GM12875 (cell line): ENCODE measurements at regions not wholly inside any gene's neighbourhood (a gene's known extent, or its start where the extent isn't known, plus 50 kb on each side); places are given as distances from the start of the nearest gene placed in this dataset.

Experiments
- H3K4me3 ChIP-seq: one replicate; pipeline ENCODE4 v1.5.1; 2011; ENCODE audit warnings: low read depth, low read length, control low read depth
- TF ChIP-seq, protein P1 (sequence below): IDR thresholded peaks from 2 replicates; pipeline ENCODE4 v1.5.1; 2011; ENCODE audit warnings: low read depth, mild to moderate bottlenecking, control low read depth, inconsistent platforms, low read length, moderate library complexity, borderline replicate concordance; ENCODE audit not compliant: insufficient read depth

DNA sequence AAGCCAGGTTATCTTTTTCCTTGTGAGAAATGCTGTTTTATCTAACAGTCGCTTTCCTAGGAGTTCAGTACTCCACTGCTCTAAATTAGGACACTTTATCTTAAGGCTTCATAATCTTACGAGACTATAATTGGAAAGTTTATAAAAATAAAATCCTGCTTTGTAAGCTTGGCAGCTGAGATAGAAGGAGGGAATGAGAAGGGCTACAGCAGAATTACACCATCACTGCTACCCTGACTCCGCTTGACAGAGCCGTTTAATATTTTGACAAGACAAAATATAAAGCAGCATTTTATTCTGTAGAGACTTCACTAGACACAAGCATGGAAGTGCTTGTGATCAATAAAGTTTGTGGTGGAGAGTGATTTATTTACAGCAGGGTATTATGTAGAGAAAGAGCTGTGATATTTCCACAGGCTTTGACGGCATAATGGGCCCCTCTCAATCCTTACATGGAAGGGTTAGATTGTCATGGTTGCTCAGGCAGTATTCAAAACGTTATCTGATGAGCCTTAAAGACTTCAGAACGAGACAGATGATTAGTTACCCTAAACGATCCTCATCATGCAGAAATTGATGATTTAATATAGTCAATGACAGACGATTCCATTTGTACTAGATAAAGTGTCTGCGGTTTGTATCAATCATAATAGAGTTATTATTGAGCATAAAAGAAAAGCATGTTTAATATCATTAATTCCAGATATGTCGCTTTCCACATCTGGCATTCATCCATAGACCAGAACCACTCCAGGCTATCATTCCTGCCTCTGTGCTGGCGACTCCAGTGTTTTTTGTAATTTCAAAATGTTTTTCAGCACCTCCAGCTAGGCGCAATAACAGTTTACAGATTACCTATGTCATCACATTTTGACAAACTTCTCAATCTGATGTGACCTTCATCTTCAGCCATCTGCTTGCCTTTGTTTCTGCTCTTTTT, 242.2 kb downstream of the FIGN start:
- TF ChIP-seq, protein P1, sequence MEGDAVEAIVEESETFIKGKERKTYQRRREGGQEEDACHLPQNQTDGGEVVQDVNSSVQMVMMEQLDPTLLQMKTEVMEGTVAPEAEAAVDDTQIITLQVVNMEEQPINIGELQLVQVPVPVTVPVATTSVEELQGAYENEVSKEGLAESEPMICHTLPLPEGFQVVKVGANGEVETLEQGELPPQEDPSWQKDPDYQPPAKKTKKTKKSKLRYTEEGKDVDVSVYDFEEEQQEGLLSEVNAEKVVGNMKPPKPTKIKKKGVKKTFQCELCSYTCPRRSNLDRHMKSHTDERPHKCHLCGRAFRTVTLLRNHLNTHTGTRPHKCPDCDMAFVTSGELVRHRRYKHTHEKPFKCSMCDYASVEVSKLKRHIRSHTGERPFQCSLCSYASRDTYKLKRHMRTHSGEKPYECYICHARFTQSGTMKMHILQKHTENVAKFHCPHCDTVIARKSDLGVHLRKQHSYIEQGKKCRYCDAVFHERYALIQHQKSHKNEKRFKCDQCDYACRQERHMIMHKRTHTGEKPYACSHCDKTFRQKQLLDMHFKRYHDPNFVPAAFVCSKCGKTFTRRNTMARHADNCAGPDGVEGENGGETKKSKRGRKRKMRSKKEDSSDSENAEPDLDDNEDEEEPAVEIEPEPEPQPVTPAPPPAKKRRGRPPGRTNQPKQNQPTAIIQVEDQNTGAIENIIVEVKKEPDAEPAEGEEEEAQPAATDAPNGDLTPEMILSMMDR = no peak
- no peak overlapping the region for H3K4me3 ChIP-seq

DNA sequence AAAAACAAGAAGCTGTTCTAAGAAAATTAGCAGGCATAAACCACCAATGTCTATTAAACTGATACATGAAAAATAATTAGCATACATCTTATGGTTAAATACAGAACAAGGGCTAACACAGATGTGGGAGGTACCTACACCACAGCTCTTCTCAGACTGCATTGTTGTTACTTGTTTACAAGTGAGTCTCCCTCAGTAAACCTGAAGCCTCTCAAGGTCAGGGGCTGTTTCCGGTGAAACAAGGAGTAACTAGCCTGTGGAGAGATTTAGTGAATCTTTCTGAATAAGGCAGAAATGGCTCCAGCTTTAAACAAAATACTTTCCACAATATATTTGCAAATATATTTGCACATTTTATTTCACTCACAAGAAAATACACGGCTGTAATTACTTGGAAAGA, 244.0 kb downstream of the FIGN start:
- no peak overlapping the region for H3K4me3 ChIP-seq
- TF ChIP-seq, protein P1 = no peak

DNA sequence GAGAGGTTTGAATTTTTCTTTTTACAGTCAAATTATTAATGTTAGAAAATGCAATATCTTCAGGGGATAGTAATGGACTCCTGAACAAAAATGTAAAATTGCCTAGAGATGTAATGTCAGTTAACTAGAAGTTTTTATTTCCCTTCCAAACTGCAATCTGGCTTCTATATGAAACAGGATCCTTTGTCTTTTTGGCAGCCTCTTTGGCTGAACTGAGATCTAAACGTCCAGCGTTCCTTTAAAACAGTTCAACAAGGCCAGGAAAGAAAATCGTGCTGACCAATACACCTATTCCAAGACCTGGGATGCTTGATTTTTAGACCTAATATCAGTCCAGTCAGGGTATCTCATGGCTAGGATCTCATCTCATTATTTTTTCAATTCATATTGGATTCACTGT, 245.5 kb downstream of the FIGN start:
- TF ChIP-seq, protein P1 = no peak

DNA sequence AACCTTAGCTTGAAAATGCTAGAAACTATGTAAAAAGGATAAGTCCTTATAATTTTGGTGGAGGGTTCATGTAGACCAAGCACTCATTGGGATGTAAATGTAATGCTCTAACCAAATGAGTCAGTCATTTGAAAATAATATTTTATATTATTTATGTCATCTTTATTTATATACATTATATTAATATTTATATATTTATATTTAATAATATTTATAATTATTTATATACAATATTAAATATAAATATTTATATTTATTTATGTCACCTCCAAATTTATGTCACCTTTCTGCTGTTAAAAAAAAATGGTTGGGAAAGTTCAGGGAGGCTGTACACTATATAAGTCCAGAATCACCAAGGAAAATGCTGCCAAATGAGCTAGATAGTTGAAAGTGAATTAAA, 254.3 kb downstream of the FIGN start:
- no peak overlapping the region for H3K4me3 ChIP-seq
- TF ChIP-seq, protein P1 = no peak

More for the DNA sequence above, 245.5 kb downstream of the FIGN start:
- no peak overlapping the region for H3K4me3 ChIP-seq

DNA sequence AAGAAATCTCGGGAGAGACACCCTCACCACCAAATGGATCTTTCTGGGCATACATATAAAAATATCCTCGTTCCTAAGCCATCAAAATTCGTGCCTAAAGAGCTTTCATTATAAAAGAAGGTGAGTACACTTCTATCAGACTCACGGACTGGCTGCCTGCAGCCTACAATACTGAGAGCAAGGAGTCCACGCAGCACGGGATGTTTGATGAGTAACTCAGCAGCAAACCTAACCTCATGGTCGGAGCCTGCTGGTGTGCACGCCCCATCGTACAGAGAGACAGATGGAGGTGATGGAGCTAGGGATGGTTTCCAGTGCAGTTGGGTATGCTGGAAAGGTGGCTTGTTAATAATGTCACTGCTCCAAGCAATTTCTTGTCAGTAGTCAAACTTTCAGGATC, 256.2 kb downstream of the FIGN start:
- no peak overlapping the region for H3K4me3 ChIP-seq
- TF ChIP-seq, protein P1 = no peak

DNA sequence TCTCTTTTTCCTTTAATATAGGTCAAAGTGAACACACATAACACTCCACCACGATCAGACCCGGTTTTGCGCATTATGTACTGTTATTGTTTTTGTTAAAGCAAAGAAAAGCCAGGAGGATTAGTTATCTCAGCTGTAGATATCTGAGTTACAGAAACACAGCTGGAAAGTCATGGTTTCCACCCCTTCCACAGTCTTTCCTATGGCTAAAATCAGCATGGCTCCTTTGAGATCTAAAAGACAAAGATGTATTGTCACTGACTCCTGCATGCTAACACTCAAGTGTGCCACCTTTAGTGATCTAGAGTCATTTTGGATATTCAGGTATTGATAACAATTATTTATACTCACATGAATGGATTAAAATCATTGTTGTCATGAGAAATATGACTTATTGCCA, 260.0 kb downstream of the FIGN start:
- TF ChIP-seq, protein P1 = no peak
- H3K4me3 ChIP-seq = no peak overlapping the region

DNA sequence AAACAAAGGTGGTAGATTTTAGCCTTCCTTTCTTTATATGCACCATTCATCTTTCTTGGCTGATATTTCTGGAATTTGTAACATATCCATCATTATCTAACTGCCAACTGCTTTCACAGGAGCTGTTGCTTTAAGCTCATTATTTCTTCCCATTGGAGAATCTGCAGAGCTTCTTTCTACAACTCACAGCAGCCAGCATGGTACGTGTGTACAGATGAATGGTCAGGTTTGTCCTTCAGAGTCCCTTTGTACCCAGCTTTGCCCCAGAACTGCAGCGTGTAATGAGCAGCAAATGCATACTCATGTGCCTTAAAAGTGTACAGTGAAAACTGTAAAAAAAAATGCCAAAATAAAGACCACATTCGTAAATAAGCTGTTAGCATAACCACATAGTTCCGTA, 260.9 kb downstream of the FIGN start:
- TF ChIP-seq, protein P1 = no peak
- H3K4me3 ChIP-seq = no peak overlapping the region
